ENCODE measurements at regions not wholly inside any gene's neighbourhood (a gene's known extent, or its start where the extent isn't known, plus 50 kb on each side); places are given as distances from the start of the nearest gene placed in this dataset.

DNA sequence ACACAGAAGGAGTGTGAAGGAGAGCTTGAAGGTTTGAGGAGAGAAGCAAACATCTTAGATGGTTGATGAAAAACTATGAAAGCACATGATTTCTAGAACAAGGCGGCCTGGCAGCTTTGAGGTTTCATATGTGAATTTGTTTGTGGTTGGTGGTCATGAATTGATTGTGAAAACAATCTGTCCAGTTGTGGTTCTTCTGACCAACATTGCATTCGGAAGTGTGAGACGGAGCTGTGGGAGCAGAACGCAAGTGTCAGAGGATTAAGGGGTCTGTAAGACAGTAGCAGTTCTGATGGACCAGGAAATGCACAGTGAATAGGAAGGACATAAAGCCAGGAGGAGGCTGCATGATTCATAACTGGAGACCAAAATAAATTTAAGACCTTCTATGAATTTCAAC, 594.6 kb downstream of the NXPH1 start:
- TF ChIP-seq, protein P1, sequence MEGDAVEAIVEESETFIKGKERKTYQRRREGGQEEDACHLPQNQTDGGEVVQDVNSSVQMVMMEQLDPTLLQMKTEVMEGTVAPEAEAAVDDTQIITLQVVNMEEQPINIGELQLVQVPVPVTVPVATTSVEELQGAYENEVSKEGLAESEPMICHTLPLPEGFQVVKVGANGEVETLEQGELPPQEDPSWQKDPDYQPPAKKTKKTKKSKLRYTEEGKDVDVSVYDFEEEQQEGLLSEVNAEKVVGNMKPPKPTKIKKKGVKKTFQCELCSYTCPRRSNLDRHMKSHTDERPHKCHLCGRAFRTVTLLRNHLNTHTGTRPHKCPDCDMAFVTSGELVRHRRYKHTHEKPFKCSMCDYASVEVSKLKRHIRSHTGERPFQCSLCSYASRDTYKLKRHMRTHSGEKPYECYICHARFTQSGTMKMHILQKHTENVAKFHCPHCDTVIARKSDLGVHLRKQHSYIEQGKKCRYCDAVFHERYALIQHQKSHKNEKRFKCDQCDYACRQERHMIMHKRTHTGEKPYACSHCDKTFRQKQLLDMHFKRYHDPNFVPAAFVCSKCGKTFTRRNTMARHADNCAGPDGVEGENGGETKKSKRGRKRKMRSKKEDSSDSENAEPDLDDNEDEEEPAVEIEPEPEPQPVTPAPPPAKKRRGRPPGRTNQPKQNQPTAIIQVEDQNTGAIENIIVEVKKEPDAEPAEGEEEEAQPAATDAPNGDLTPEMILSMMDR (conservative IDR thresholded peaks at IDR 0.05; ENCODE audit: low read depth, low read length) = no peak
- no peak for TF ChIP-seq EZH2 (IDR thresholded peaks at IDR 0.05; ENCODE audit: borderline replicate concordance, low read depth, low read length, poor library complexity, severe bottlenecking)
